SJCRH30 (cell line): ENCODE measurements at regions not wholly inside any gene's neighbourhood (a gene's known extent, or its start where the extent isn't known, plus 50 kb on each side); places are given as distances from the start of the nearest gene placed in this dataset.

Experiments
- DNase-seq, 2 experiments: peaks; one replicate each; pipeline ENCODE4 v3.0.0-alpha.2; 2015 to 2020
- H3K27ac ChIP-seq: fragments of 250-450 bp; sonication (Bioruptor Pico); 2 replicates; pipeline ENCODE4 v1.5.1; 2020; ENCODE audit warnings: mild to moderate bottlenecking, moderate library complexity
- H3K27me3 ChIP-seq: fragments of 250-450 bp; sonication (Bioruptor Pico); 2 replicates; pipeline ENCODE4 v1.5.1; 2020; ENCODE audit warnings: mild to moderate bottlenecking, moderate library complexity
- H3K36me3 ChIP-seq: fragments of 250-450 bp; sonication (Bioruptor Pico); 2 replicates; pipeline ENCODE4 v1.5.1; 2020; ENCODE audit warnings: mild to moderate bottlenecking, moderate library complexity
- H3K4me1 ChIP-seq: fragments of 250-450 bp; sonication (Bioruptor Pico); 2 replicates; pipeline ENCODE4 v1.5.1; 2020; ENCODE audit warnings: mild to moderate bottlenecking, moderate library complexity
- H3K4me3 ChIP-seq: fragments of 250-450 bp; sonication (Bioruptor Pico); 2 replicates; pipeline ENCODE4 v1.5.1; 2020; ENCODE audit warnings: mild to moderate bottlenecking, moderate library complexity
- H3K9me3 ChIP-seq: fragments of 250-450 bp; sonication (Bioruptor Pico); replicated peaks from 2 replicates; pipeline ENCODE4 v1.5.1; 2020; ENCODE audit warnings: mild to moderate bottlenecking, moderate library complexity

- Histone ChIP-seq H3K4me1 (no peaks in the 10 kb centered on the region), H3K27me3 (no peaks in the 10 kb centered on the region; the same call in 1 of the 2 replicates), H3K9me3 (no peaks in the 10 kb centered on the region), H3K27ac (no peak overlapping the region), H3K36me3 (no peaks in the 10 kb centered on the region), H3K4me3 (no peak overlapping the region)
- peak in 1 of 2 experiments; percentile 6 for DNase-seq
Measured at GRCh38 chr5:30849931-30850710, 343.4 kb upstream of the CDH6 start.

DNA sequence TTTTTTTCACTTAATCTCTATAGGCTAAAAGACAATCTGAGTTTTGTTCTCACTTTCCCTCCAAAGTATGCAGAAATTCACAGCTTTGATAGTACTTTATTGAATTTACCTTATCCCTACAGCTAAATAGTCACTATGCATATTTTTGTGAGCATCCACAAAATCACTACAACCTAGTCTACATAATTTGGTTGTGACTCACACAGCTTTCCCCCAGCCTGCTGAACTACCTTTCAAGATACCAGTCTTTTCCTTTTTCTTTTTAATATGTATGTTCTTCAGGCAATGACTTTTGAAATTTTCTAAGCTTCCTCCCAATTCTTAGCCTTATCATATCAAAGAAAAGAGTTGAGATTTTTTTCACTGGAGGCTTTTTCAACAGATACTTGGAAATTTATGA lies 347.3 kb upstream of the CDH6 start:
- Histone ChIP-seq H3K27ac (no peak overlapping the region), H3K36me3 (no peaks in the 10 kb centered on the region), H3K9me3 (no peaks in the 10 kb centered on the region), H3K4me1 (no peaks in the 10 kb centered on the region), H3K27me3 (no peaks in the 10 kb centered on the region; the same call in 1 of the 2 replicates), H3K4me3 (no peak overlapping the region)
- no peak for DNase-seq

DNA sequence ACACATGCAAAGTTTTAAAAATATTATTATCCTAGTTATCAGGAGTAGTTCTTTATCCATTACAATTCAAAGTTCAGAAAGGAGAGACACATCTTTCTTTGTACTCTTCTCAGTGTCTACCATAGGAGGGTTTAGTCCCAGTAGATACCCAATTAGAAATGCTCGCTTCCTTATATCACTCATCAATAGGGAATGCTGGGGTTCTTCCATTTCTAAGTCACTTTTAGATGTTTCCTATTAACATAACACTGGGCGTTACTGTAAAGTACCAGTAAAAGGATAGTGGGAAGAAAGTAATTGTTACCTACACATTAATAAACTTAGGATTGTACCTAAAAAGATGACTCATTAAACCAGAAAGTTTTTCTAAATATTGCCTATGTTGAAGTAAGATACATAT lies 348.3 kb upstream of the CDH6 start:
- no peaks in the 10 kb centered on the region for H3K27me3 ChIP-seq
- no peak for DNase-seq
- no peaks in the 10 kb centered on the region for H3K36me3 ChIP-seq
- H3K4me3 ChIP-seq, result no peak overlapping the region
- no peaks in the 10 kb centered on the region for H3K9me3 ChIP-seq
- no peaks in the 10 kb centered on the region for H3K4me1 ChIP-seq
- no peak overlapping the region for H3K27ac ChIP-seq

DNA sequence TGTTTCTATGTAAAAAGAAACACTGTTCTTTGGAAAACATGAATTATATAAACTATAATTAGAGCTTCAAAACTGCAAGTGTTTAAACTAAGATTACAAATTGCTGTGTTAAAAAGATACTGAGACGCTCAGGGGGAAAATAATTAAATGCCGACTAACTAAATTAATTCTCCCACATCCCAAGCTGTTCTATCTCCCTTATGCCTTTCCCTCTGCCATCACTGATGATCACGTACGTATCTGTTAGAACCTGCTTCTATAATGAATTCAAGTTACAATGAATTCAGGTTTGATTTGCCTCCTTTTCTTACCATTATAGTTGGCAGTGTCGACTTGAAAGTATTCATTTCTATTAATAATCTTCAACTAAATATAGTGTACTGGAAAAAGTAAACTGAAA lies 349.9 kb upstream of the CDH6 start:
- Histone ChIP-seq H3K27me3 (no peaks in the 10 kb centered on the region), H3K36me3 (no peaks in the 10 kb centered on the region), H3K4me3 (no peak overlapping the region), H3K9me3 (no peaks in the 10 kb centered on the region), H3K4me1 (no peaks in the 10 kb centered on the region), H3K27ac (no peak overlapping the region)
- no peak for DNase-seq

DNA sequence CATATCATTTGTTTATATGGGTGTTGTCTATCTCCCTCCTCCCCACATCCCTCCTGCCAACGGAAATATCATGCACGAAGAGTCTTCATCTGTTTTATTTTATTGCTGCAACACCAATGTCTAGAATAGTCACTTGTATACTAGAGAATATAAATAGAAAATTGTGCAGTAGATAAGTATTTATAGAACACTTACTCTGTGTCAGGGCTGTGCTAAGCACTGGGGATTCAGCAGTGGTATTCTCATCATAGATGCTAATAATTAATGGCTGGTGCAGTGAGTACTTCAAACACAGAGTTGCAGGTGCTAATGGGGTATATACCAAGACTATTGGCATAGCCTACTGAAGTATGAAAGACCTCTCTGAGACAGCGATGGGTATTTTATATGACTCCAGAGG lies 353.5 kb upstream of the CDH6 start:
- DNase-seq, result no peak
- Histone ChIP-seq H3K27me3 (no peaks in the 10 kb centered on the region), H3K4me3 (no peak overlapping the region), H3K4me1 (no peaks in the 10 kb centered on the region), H3K27ac (no peak overlapping the region), H3K36me3 (no peaks in the 10 kb centered on the region), H3K9me3 (no peaks in the 10 kb centered on the region)

DNA sequence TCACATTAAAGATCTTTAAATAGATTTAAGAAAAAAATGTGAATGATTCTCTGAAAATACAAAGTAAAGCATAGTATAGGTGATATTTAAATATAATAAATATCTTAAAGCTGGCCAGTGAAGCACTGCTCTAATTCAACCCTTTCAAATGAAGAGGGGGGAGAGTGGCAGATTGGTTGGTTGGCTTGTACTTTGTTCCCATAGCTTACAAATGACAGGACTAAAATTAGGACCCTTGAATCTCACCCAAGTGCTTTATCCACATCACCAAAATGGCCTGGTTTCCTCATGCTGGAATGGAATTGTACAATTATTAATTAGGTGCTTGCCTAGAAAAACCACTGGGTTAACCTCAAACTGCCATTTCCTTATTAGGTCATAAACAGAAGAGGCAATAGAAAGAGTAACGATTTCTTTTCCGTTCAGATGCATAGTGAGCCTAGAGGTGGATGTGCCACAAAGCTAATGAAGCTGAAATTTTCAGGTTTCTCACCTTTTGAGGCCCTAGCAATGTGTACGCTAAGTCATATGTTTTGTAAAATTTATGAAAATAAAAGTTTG lies 354.5 kb upstream of the CDH6 start:
- no peaks in the 10 kb centered on the region for H3K27me3 ChIP-seq
- H3K36me3 ChIP-seq, result no peaks in the 10 kb centered on the region
- no peaks in the 10 kb centered on the region for H3K9me3 ChIP-seq
- no peak for DNase-seq
- no peak overlapping the region for H3K4me3 ChIP-seq
- no peak overlapping the region for H3K27ac ChIP-seq
- no peaks in the 10 kb centered on the region for H3K4me1 ChIP-seq

- Histone ChIP-seq H3K9me3 (no peaks in the 10 kb centered on the region), H3K4me1 (no peaks in the 10 kb centered on the region), H3K27ac (no peak overlapping the region), H3K27me3 (no peaks in the 10 kb centered on the region), H3K36me3 (no peaks in the 10 kb centered on the region), H3K4me3 (no peak overlapping the region)
- DNase-seq, result peak in 1 of 2 experiments; percentile 31
Measured at GRCh38 chr5:30832519-30832918, 361.0 kb upstream of the CDH6 start.

- no peaks in the 10 kb centered on the region for H3K4me1 ChIP-seq
- H3K27ac ChIP-seq, result no peak overlapping the region
- no peak for DNase-seq
- H3K27me3 ChIP-seq, result no peaks in the 10 kb centered on the region
- no peak overlapping the region for H3K4me3 ChIP-seq
- no peaks in the 10 kb centered on the region for H3K36me3 ChIP-seq
- H3K9me3 ChIP-seq, result no peaks in the 10 kb centered on the region
Measured at GRCh38 chr5:30831605-30832004, 361.9 kb upstream of the CDH6 start.

DNA sequence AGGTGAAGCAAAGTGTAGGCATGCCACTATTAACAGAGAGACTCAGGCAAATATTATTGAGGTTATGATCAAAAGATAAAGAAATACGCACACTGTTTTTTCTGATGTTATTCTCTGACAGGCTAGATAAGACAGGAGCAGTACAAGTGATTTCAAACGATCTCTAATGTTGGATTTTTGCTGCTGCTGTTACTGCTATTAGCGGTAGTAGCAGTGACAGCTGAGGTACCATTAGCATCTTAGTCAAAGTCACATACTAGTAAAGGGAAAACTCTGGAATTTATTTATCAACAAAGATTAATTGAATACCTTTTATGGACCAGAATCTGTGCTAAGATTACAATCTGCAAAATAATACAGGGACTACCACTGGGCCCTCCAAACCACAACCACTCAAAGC lies 362.4 kb upstream of the CDH6 start:
- Histone ChIP-seq H3K9me3 (no peaks in the 10 kb centered on the region), H3K27me3 (no peaks in the 10 kb centered on the region), H3K4me1 (no peaks in the 10 kb centered on the region), H3K4me3 (no peak overlapping the region), H3K27ac (no peak overlapping the region), H3K36me3 (no peaks in the 10 kb centered on the region)
- no peak for DNase-seq

DNA sequence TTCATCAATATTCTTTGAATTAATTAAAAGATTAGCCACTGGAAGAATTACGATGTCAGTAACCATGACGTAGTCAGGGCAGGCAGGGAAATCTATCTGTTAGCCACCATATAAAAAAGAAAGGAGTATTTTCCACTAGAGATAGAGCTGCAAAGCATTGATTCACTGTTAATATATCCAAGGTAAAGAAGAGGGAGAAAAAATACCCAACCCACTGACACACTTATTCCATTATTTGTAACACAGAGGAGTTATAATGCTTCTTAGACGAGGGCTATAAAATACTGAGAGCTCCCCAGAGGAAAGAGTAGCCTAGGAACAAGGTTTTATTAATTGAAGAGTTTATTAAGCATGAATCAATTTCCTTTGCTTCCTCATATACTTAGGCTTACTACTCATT lies 382.2 kb upstream of the CDH6 start:
- Histone ChIP-seq H3K27me3 (no peaks in the 10 kb centered on the region), H3K36me3 (no peaks in the 10 kb centered on the region), H3K27ac (no peak overlapping the region), H3K4me1 (no peaks in the 10 kb centered on the region), H3K4me3 (no peak overlapping the region), H3K9me3 (no peaks in the 10 kb centered on the region)
- no peak for DNase-seq

- no peaks in the 10 kb centered on the region for H3K27me3 ChIP-seq
- H3K27ac ChIP-seq, result no peak overlapping the region
- H3K9me3 ChIP-seq, result no peaks in the 10 kb centered on the region
- DNase-seq, result no peak
- no peak overlapping the region for H3K4me3 ChIP-seq
- H3K36me3 ChIP-seq, result no peaks in the 10 kb centered on the region
- no peaks in the 10 kb centered on the region for H3K4me1 ChIP-seq
Measured at GRCh38 chr5:30809933-30810332, 383.6 kb upstream of the CDH6 start.

GRCh38 chr5:30808996-30809395 lies 384.5 kb upstream of the CDH6 start:
- Histone ChIP-seq H3K27me3 (no peaks in the 10 kb centered on the region), H3K4me1 (no peaks in the 10 kb centered on the region), H3K27ac (no peak overlapping the region), H3K4me3 (no peak overlapping the region), H3K9me3 (no peaks in the 10 kb centered on the region), H3K36me3 (no peaks in the 10 kb centered on the region)
- DNase-seq, result peak; percentile 4 to 45

DNA sequence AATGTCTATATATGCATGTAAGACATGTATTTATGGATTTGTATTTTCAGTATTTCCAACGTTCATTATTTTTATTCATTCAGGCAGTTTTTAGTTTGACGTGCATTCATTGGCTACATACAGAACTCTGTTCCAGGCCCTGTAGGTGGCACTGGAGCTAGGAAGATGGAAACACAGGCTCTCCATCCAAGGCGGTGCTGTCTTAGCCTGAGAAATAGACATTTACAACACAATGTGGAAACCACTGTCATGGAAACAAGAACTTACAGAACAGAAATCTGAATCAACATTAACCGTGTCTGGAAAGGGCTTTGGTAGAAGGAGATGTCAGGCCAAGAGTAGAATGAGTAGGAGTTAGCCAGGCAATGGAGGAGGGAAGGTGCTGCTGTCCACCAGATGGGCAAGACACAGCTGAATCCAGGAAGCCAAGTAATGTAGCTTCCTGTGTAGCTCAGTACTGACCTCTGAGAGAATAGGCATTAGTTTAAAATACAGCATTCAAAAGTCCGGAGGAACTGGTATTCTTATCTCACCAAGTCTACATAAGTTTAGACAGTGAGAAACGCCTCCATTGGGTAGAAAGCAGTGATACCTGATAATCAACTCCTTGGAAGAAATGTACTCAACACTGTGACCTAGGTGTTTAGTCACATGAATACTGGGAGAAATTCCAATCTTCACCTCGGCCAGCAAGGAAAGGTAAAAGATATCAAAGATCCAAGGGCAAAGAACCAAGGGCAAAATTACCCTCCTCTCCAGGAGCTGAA lies 388.6 kb upstream of the CDH6 start:
- H3K9me3 ChIP-seq, result no peaks in the 10 kb centered on the region
- H3K36me3 ChIP-seq, result no peaks in the 10 kb centered on the region

GRCh38 chr5:30802961-30803705 lies 390.4 kb upstream of the CDH6 start:
- Histone ChIP-seq H3K27ac (no peak overlapping the region), H3K9me3 (no peaks in the 10 kb centered on the region), H3K4me1 (no peaks in the 10 kb centered on the region), H3K36me3 (no peaks in the 10 kb centered on the region), H3K4me3 (no peak overlapping the region), H3K27me3 (no peaks in the 10 kb centered on the region)
- no peak for DNase-seq

More for the DNA sequence above, 388.6 kb upstream of the CDH6 start:
- Histone ChIP-seq H3K4me1 (no peaks in the 10 kb centered on the region), H3K27me3 (no peaks in the 10 kb centered on the region), H3K4me3 (no peak overlapping the region), H3K27ac (no peak overlapping the region)
- DNase-seq, result no peak

GRCh38 chr5:30781643-30782042 lies 411.8 kb upstream of the CDH6 start:
- DNase-seq, result no peak
- no peaks in the 10 kb centered on the region for H3K4me1 ChIP-seq
- H3K27ac ChIP-seq, result no peak overlapping the region

More at GRCh38 chr5:30781643-30782042, 411.8 kb upstream of the CDH6 start:
- H3K4me3 ChIP-seq, result no peak overlapping the region
- H3K27me3 ChIP-seq, result no peaks in the 10 kb centered on the region
- H3K36me3 ChIP-seq, result no peaks in the 10 kb centered on the region
- no peaks in the 10 kb centered on the region for H3K9me3 ChIP-seq
